ENCODE measurements at regions not wholly inside any gene's neighbourhood (a gene's known extent, or its start where the extent isn't known, plus 50 kb on each side); places are given as distances from the start of the nearest gene placed in this dataset.
"Not testable (repeated sequence)": the region's sequence is repeated elsewhere in the genome, so short reads cannot be mapped to it uniquely, and the experiment has no call there.

- DNase-seq: no peak
Observed at GRCh38 chr3:107124885-107125284, 252.4 kb upstream of the CCDC54 start.

GRCh38 chr3:107128946-107129345, 248.3 kb upstream of the CCDC54 start:
- DNase-seq: no peak

GRCh38 chr3:107130089-107130700, 247.0 kb upstream of the CCDC54 start:
- DNase-seq: no peak

- DNase-seq: no peak
Observed at GRCh38 chr3:107132674-107133073, 244.6 kb upstream of the CCDC54 start.

- no peak for DNase-seq
Observed at GRCh38 chr3:107133891-107134290, 243.3 kb upstream of the CCDC54 start.

GRCh38 chr3:107142171-107142570, 235.1 kb upstream of the CCDC54 start:
- no peak for DNase-seq

GRCh38 chr3:107142786-107143575, 234.3 kb upstream of the CCDC54 start:
- no peak for DNase-seq

- no peak for DNase-seq
Observed at GRCh38 chr3:107150675-107151074, 226.6 kb upstream of the CCDC54 start.

- no peak for DNase-seq
Observed at GRCh38 chr3:107153981-107154380, 223.3 kb upstream of the CCDC54 start.

GRCh38 chr3:107172411-107172810, 204.8 kb upstream of the CCDC54 start:
- no peak for DNase-seq

GRCh38 chr3:107184375-107184774, 192.9 kb upstream of the CCDC54 start:
- DNase-seq: no peak

GRCh38 chr3:107188262-107188661, 189.0 kb upstream of the CCDC54 start:
- DNase-seq: no peak

GRCh38 chr3:107189158-107189791, 188.0 kb upstream of the CCDC54 start:
- no peak for DNase-seq

- DNase-seq: no peak
Observed at GRCh38 chr3:107193116-107193515, 184.1 kb upstream of the CCDC54 start.

- DNase-seq: no peak
Observed at GRCh38 chr3:107198581-107199181, 178.6 kb upstream of the CCDC54 start.

- DNase-seq: no peak
Observed at GRCh38 chr3:107201146-107201545, 176.1 kb upstream of the CCDC54 start.

- DNase-seq: not testable (repeated sequence)
Observed at GRCh38 chr3:107202885-107203284, 174.4 kb upstream of the CCDC54 start.

GRCh38 chr3:107204121-107204520, 173.1 kb upstream of the CCDC54 start:
- DNase-seq: no peak

GRCh38 chr3:107205358-107205757, 171.9 kb upstream of the CCDC54 start:
- no peak for DNase-seq

- DNase-seq: no peak
Observed at GRCh38 chr3:107206141-107206540, 171.1 kb upstream of the CCDC54 start.

- DNase-seq: no peak
Observed at GRCh38 chr3:107206945-107207344, 170.3 kb upstream of the CCDC54 start.

- no peak for DNase-seq
Observed at GRCh38 chr3:107208100-107208499, 169.1 kb upstream of the CCDC54 start.

- DNase-seq: no peak
Observed at GRCh38 chr3:107208796-107209195, 168.4 kb upstream of the CCDC54 start.

Measured in activated CD8-positive, alpha-beta memory T cell treated with anti-CD3 and anti-CD28 coated beads, Interleukin-2, amount 50 U/mL, for 4 hours (primary cell).